Body of pancreas (tissue), 4 donors: ENCODE measurements at regions not wholly inside any gene's neighbourhood (a gene's known extent, or its start where the extent isn't known, plus 50 kb on each side); places are given as distances from the start of the nearest gene placed in this dataset.

Experiments used
- ATAC-seq: fragments of 150-250 bp; one replicate; pipeline ENCODE4 v1.9.1; 2016
- DNase-seq, 4 donors: peaks; one replicate each; pipeline ENCODE4 v3.0.0-alpha.2; 2019
- H3K27ac ChIP-seq, 4 donors: fragments of 200-600 bp; sonication (generic); 1 replicate in 3 of 4; 2 replicates in 1 of 4; pipeline versions ENCODE4 v1.5.1 to v1.6.1; 2016 to 2019; ENCODE audit warnings: mild to moderate bottlenecking in 1 of 4, mixed read lengths in 1 of 4, moderate library complexity in 1 of 4
- H3K27me3 ChIP-seq, 2 donors: fragments of 200-600 bp; sonication (generic); one replicate each; pipeline ENCODE4 v1.6.0; 2016; ENCODE audit warnings: mild to moderate bottlenecking in 1 of 2
- H3K36me3 ChIP-seq, 2 donors: fragments of 200-600 bp; sonication (generic); replicated peaks in 1 of 2; 2 replicates each; pipeline ENCODE4 v1.5.1; 2016; ENCODE audit warnings: low read depth in 2 of 2; ENCODE audit not compliant: insufficient read depth in 1 of 2
- H3K4me1 ChIP-seq: fragments of 200-600 bp; sonication (generic); one replicate; pipeline ENCODE4 v1.6.0; 2016
- H3K4me3 ChIP-seq, 2 donors: fragments of 200-600 bp; sonication (generic); 1 replicate in 1 of 2; 2 replicates in 1 of 2; pipeline ENCODE4 v1.5.1; 2016 to 2019
- H3K9me3 ChIP-seq, 3 donors: fragments of 200-600 bp; sonication (generic); 1 replicate in 2 of 3; 2 replicates in 1 of 3; pipeline ENCODE4 v1.5.1; 2016
- CTCF ChIP-seq, 7 experiments: fragments of 450-650 bp in 4 of 7; fragments of 200-600 bp in 3 of 7; sonication (generic) in 3 of 7; IDR thresholded peaks; one replicate each; pipeline ENCODE4 v1.5.1; 2016 to 2019; ENCODE audit warnings: antibody characterized with exemption in 7 of 7
- POLR2A ChIP-seq, 3 donors: fragments of 450-650 bp; IDR thresholded peaks; one replicate each; pipeline ENCODE4 v1.6.1; 2016; ENCODE audit warnings: antibody characterized with exemption in 3 of 3, mild to moderate bottlenecking in 2 of 3
- WGBS, 2 donors: methylation state at CpG; one replicate each; pipeline ENCODE4 v1.1.5; 2017; 5-methylcytosine and 5-hydroxymethylcytosine counted together
- intact Hi-C: fragments of 100-400 bp; cut with DNase I; formaldehyde crosslinking; loops from one replicate; pipeline ENCODE4 v1.15.1; 2023

DNA sequence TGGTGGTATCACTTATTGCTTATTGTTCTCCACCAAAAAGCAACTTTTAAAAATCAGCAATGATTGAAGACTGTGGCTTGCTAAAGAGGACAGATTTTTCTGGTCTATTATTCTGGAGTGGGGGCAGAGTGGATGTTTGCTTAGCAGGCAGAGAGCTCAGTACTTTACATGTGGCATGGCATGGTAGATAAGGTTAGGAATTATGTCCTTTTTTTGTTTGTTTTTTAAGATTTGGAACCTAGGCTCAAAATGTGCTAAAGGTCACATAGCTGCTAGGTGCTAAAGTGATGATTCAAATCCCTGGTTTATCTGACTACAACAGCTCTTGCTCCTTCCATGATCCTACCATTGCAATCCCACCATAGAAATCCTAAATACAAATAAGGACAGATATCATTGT, 331.0 kb upstream of the ADAMTS9 start:
- H3K9me3 ChIP-seq = no peaks in the 10 kb centered on the region
- H3K36me3 ChIP-seq = no peaks in the 10 kb centered on the region
- H3K27ac ChIP-seq = peak overlapping the region in 1 of 4 donors; percentile 16
- no peak overlapping the region for H3K4me3 ChIP-seq
- TF ChIP-seq POLR2A (IDR thresholded peaks at IDR 0.05) (no peak), CTCF (IDR thresholded peaks at IDR 0.05) (no peak)
- intact Hi-C loops = no loop called here
- no peaks in the 10 kb centered on the region for H3K27me3 ChIP-seq
- DNase-seq (no peak), ATAC-seq (peak; percentile 79)
- peaks cover 26% of the 10 kb centered on the region for H3K4me1 ChIP-seq

- Histone ChIP-seq H3K36me3 (no peaks in the 10 kb centered on the region), H3K27ac (no peak overlapping the region), H3K4me3 (no peak overlapping the region), H3K9me3 (no peaks in the 10 kb centered on the region), H3K27me3 (no peaks in the 10 kb centered on the region), H3K4me1 (peaks cover 26% of the 10 kb centered on the region)
- intact Hi-C loops = no loop called here
- ATAC-seq (no peak), DNase-seq (no peak)
- no peak for TF ChIP-seq POLR2A (IDR thresholded peaks at IDR 0.05)
- no peak for TF ChIP-seq CTCF (IDR thresholded peaks at IDR 0.05)
- WGBS, 2 donors = 80 to 85% methylated on average over 1 of the region's 1 CpG
Measured at GRCh38 chr3:65017359-65017758, 329.6 kb upstream of the ADAMTS9 start.

- TF ChIP-seq POLR2A (IDR thresholded peaks at IDR 0.05) (no peak), CTCF (IDR thresholded peaks at IDR 0.05) (no peak)
- 41 to 53% methylated on average over 2 of the region's 2 CpGs for WGBS, 2 donors
- ATAC-seq (no peak), DNase-seq (no peak)
- H3K4me1 ChIP-seq = peaks cover 26% of the 10 kb centered on the region
- H3K9me3 ChIP-seq = no peaks in the 10 kb centered on the region
- no peaks in the 10 kb centered on the region for H3K36me3 ChIP-seq
- no peaks in the 10 kb centered on the region for H3K27me3 ChIP-seq
- intact Hi-C loops = no loop called here
- H3K27ac ChIP-seq = no peak overlapping the region
- no peak overlapping the region for H3K4me3 ChIP-seq
Measured at GRCh38 chr3:65015711-65016110, 327.9 kb upstream of the ADAMTS9 start.

- WGBS, 2 donors = 89 to 90% methylated on average over 4 of the region's 4 CpGs
- H3K27ac ChIP-seq = no peak overlapping the region
Measured at GRCh38 chr3:65013053-65013452, 325.3 kb upstream of the ADAMTS9 start.

More at GRCh38 chr3:65013053-65013452, 325.3 kb upstream of the ADAMTS9 start:
- H3K4me1 ChIP-seq = peaks cover 5% of the 10 kb centered on the region
- H3K27me3 ChIP-seq = no peaks in the 10 kb centered on the region
- no peak for DNase-seq
- no peaks in the 10 kb centered on the region for H3K9me3 ChIP-seq
- no peak for ATAC-seq
- intact Hi-C loops = no loop called here
- no peaks in the 10 kb centered on the region for H3K36me3 ChIP-seq
- TF ChIP-seq POLR2A (IDR thresholded peaks at IDR 0.05) (no peak), CTCF (IDR thresholded peaks at IDR 0.05) (no peak)
- no peak overlapping the region for H3K4me3 ChIP-seq
